Stomach (tissue), 8 donors: ENCODE measurements at regions not wholly inside any gene's neighbourhood (a gene's known extent, or its start where the extent isn't known, plus 50 kb on each side); places are given as distances from the start of the nearest gene placed in this dataset.

ENCODE experiments used
- DNase-seq, 2 donors: peaks; one replicate each; pipeline versions ENCODE4 v3.0.0 to v3.0.0-alpha.2; 2013 to 2019
- H3K27ac ChIP-seq, 5 donors: fragments of 200-600 bp in 4 of 5; sonication (generic) in 4 of 5; one replicate each; pipeline ENCODE4 v1.5.1; 2013 to 2019; ENCODE audit warnings: mild to moderate bottlenecking in 1 of 5, moderate library complexity in 1 of 5
- H3K27me3 ChIP-seq, 3 donors: fragments of 200-600 bp; sonication (generic); one replicate each; pipeline ENCODE4 v1.5.1; 2017 to 2019; ENCODE audit warnings: mixed run types in 1 of 3
- H3K36me3 ChIP-seq, 4 donors: fragments of 200-600 bp; sonication (generic); 1 replicate in 3 of 4; 2 replicates in 1 of 4; pipeline ENCODE4 v1.5.1; 2016 to 2019
- H3K4me1 ChIP-seq, 4 donors: fragments of 200-600 bp; sonication (generic); one replicate each; pipeline ENCODE4 v1.5.1; 2016 to 2019
- H3K4me3 ChIP-seq, 4 donors: fragments of 200-600 bp; sonication (generic) in 3 of 4; one replicate each; pipeline ENCODE4 v1.5.1; 2016 to 2019; ENCODE audit warnings: mild to moderate bottlenecking in 1 of 4
- H3K9me3 ChIP-seq, 4 donors: fragments of 200-600 bp; sonication (generic); one replicate each; pipeline ENCODE4 v1.5.1; 2016 to 2019
- CTCF ChIP-seq, 7 experiments: fragments of 450-650 bp in 4 of 7; fragments of 200-600 bp in 3 of 7; sonication (generic) in 3 of 7; IDR thresholded peaks; one replicate each; pipeline ENCODE4 v1.5.1; 2016 to 2019; ENCODE audit warnings: antibody characterized with exemption in 7 of 7, control low read depth in 2 of 7, mild to moderate bottlenecking in 1 of 7
- EP300 ChIP-seq: sonication (generic); formaldehyde crosslinking; IDR thresholded peaks from one replicate; pipeline ENCODE4 v1.6.1; 2017; ENCODE audit warnings: antibody characterized with exemption
- POLR2A ChIP-seq, 4 donors: fragments of 450-650 bp; IDR thresholded peaks; one replicate each; pipeline ENCODE4 v1.6.1; 2016; ENCODE audit warnings: antibody characterized with exemption in 4 of 4, control low read depth in 2 of 4, mild to moderate bottlenecking in 1 of 4, moderate library complexity in 1 of 4
- POLR2AphosphoS5 ChIP-seq, 3 donors: sonication (generic); formaldehyde crosslinking; IDR thresholded peaks; one replicate each; pipeline ENCODE4 v1.6.1; 2016; ENCODE audit warnings: antibody characterized with exemption in 3 of 3
- WGBS, 5 donors: extraction: QIAGEN DNeasy Blood & Tissue Kit in 3 of 5; methylation state at CpG; one replicate each; pipeline versions ENCODE4 v1.1.5 to v1.1.7; 2013 to 2018; 5-methylcytosine and 5-hydroxymethylcytosine counted together
- intact Hi-C: fragments of 100-400 bp; cut with DNase I; formaldehyde crosslinking; loops from one replicate; pipeline ENCODE4 v1.15.1; 2023; ENCODE audit warnings: low total_unique reads
- donor health status: healthy with polysubstance abuse.
- donor health status: Bipolar disorder and iron deficiency.
- donor health status: healthy.

GRCh38 chr18:30265190-30265589, 777.4 kb downstream of the DSC3 start:
- 40 to 61% (median 50%) methylated on average over 3 of the region's 3 CpGs for WGBS, 5 donors
- no peaks in the 10 kb centered on the region for H3K36me3 ChIP-seq
- H3K27me3 ChIP-seq, result no peaks in the 10 kb centered on the region
- no peak overlapping the region for H3K4me3 ChIP-seq
- no peaks in the 10 kb centered on the region for H3K4me1 ChIP-seq
- no peak overlapping the region for H3K27ac ChIP-seq
- no peak for DNase-seq
- H3K9me3 ChIP-seq, result no peaks in the 10 kb centered on the region
- intact Hi-C loops, result no loop called here
- TF ChIP-seq POLR2A (IDR thresholded peaks at IDR 0.05) (no peak), CTCF (IDR thresholded peaks at IDR 0.05) (no peak), EP300 (no peak), POLR2AphosphoS5 (IDR thresholded peaks at IDR 0.05) (no peak)

- Histone ChIP-seq H3K4me1 (no peaks in the 10 kb centered on the region), H3K27ac (no peak overlapping the region)
- WGBS, 5 donors, result 60 to 85% (median 82%) methylated on average over 2 of the region's 2 CpGs
Observed at GRCh38 chr18:30254331-30254730, 788.2 kb downstream of the DSC3 start.

GRCh38 chr18:30248056-30248455, 794.5 kb downstream of the DSC3 start:
- Histone ChIP-seq H3K4me1 (no peaks in the 10 kb centered on the region), H3K27ac (no peak overlapping the region), H3K36me3 (no peaks in the 10 kb centered on the region), H3K4me3 (no peak overlapping the region), H3K9me3 (no peaks in the 10 kb centered on the region), H3K27me3 (no peaks in the 10 kb centered on the region)
- no peak for DNase-seq
- intact Hi-C loops, result no loop called here
- TF ChIP-seq CTCF (IDR thresholded peaks at IDR 0.05), result no peak
- TF ChIP-seq POLR2A (IDR thresholded peaks at IDR 0.05), result no peak
- no peak for TF ChIP-seq POLR2AphosphoS5 (IDR thresholded peaks at IDR 0.05)
- no peak for TF ChIP-seq EP300

More at GRCh38 chr18:30254331-30254730, 788.2 kb downstream of the DSC3 start:
- Histone ChIP-seq H3K36me3 (no peaks in the 10 kb centered on the region), H3K9me3 (no peaks in the 10 kb centered on the region), H3K27me3 (no peaks in the 10 kb centered on the region), H3K4me3 (no peak overlapping the region)
- no peak for DNase-seq
- intact Hi-C loops, result no loop called here
- TF ChIP-seq POLR2AphosphoS5 (IDR thresholded peaks at IDR 0.05) (no peak), POLR2A (IDR thresholded peaks at IDR 0.05) (no peak), CTCF (IDR thresholded peaks at IDR 0.05) (no peak), EP300 (no peak)

GRCh38 chr18:30245766-30246455, 796.6 kb downstream of the DSC3 start:
- H3K4me1 ChIP-seq, result no peaks in the 10 kb centered on the region
- H3K27me3 ChIP-seq, result no peaks in the 10 kb centered on the region
- H3K9me3 ChIP-seq, result peaks cover 0 to 3% (median 0%) of the 10 kb centered on the region in 4 donors
- H3K36me3 ChIP-seq, result no peaks in the 10 kb centered on the region
- no peak overlapping the region for H3K4me3 ChIP-seq
- DNase-seq, result peak in 1 of 2 donors; percentile 4
- whole genome bisulfite sequencing, 5 donors, result 38 to 64% (median 58%) methylated on average over 3 of the region's 3 CpGs
- intact Hi-C loops, result no loop called here
- TF ChIP-seq EP300 (no peak), CTCF (IDR thresholded peaks at IDR 0.05) (no peak), POLR2A (IDR thresholded peaks at IDR 0.05) (no peak), POLR2AphosphoS5 (IDR thresholded peaks at IDR 0.05) (no peak)
- H3K27ac ChIP-seq, result no peak overlapping the region
